GM12878 (cell line): ENCODE measurements at regions not wholly inside any gene's neighbourhood (a gene's known extent, or its start where the extent isn't known, plus 50 kb on each side); places are given as distances from the start of the nearest gene placed in this dataset.

Source experiments
- ATAC-seq: fragments of 200-7000 bp; cut with Tn5 transposase; 3 replicates; pipeline ENCODE4 v1.9.1; 2020; ENCODE audit warnings: mild to moderate bottlenecking, moderate library complexity
- BruUV-seq: library from RNA; stranded (reverse); fragments of 400-500 nt; replicated peaks from 2 replicates; lab custom pipeline; 2021; lab: Mats Ljungman, UMichigan
- CTCF ChIA-PET: fragments of 300-600 bp; sonication (Branson Sonifier 250); formaldehyde crosslinking; extraction: SDS; loops from one replicate; lab custom pipeline; 2021; ENCODE audit warnings: inconsistent platforms; lab: Yijun Ruan, JAX
- POLR2A ChIA-PET: fragments of 350-600 bp; formaldehyde crosslinking; extraction: SDS; loops from one replicate; lab custom pipeline; 2021; ENCODE audit warnings: inconsistent platforms; lab: Charles Lee
- RAD21 ChIA-PET: fragments of 300-600 bp; sonication (Branson Sonifier 250); formaldehyde crosslinking; loops from one replicate; lab custom pipeline; 2023; ENCODE audit warnings: antibody characterized with exemption; ENCODE audit not compliant: unreplicated experiment; lab: Charles Lee
- SMC1A ChIA-PET: fragments of 300-600 bp; sonication (Branson Sonifier 250); formaldehyde crosslinking; loops from one replicate; lab custom pipeline; 2023; ENCODE audit not compliant: unreplicated experiment, uncharacterized antibody; lab: Charles Lee
- DNase-seq: peaks from one replicate; pipeline ENCODE4 v3.0.0-alpha.2; 2011; ENCODE audit warnings: low read depth, low spot score
- FAIRE-seq: peaks from 3 replicates; lab custom pipeline; 2011; peaks lifted over from hg19 to GRCh38; lab: Jason Lieb, UNC
- H2AFZ ChIP-seq: 2 replicates; pipeline ENCODE4 v1.6.0; 2011; ENCODE audit warnings: low read depth, low read length, control low read depth; ENCODE audit not compliant: control insufficient read depth
- H3K27ac ChIP-seq: 2 replicates; pipeline ENCODE4 v1.5.1; 2011; ENCODE audit warnings: control low read depth; ENCODE audit not compliant: control insufficient read depth, insufficient read depth
- H3K27me3 ChIP-seq, 2 experiments: replicated peaks in 1 of 2; 2 replicates each; pipeline versions ENCODE4 v1.6.0 to v1.6.1; 2011; ENCODE audit warnings: low read length in 1 of 2; ENCODE audit not compliant: control insufficient read depth in 2 of 2, insufficient read depth in 2 of 2
- H3K36me3 ChIP-seq, 2 experiments: 2 replicates each; pipeline ENCODE4 v1.5.1; 2011; ENCODE audit warnings: low read length in 1 of 2; ENCODE audit not compliant: control insufficient read depth in 2 of 2, insufficient read depth in 2 of 2
- H3K4me1 ChIP-seq: 2 replicates; pipeline ENCODE4 v1.6.1; 2011; ENCODE audit warnings: mild to moderate bottlenecking, low read length, moderate library complexity, mixed read lengths; ENCODE audit not compliant: control insufficient read depth, insufficient read depth
- H3K4me2 ChIP-seq: 2 replicates; pipeline ENCODE4 v1.6.0; 2011; ENCODE audit warnings: control low read depth; ENCODE audit not compliant: control insufficient read depth, insufficient read depth
- H3K4me3 ChIP-seq: fragments of 200-600 bp; sonication (generic); 2 replicates; pipeline ENCODE4 v1.5.1; 2016
- H3K79me2 ChIP-seq: 2 replicates; pipeline ENCODE4 v1.6.0; 2011; ENCODE audit warnings: low read length; ENCODE audit not compliant: control insufficient read depth, insufficient read depth
- H3K9ac ChIP-seq: 2 replicates; pipeline ENCODE4 v1.8.0; 2011; ENCODE audit warnings: low read length, control low read depth, mixed read lengths; ENCODE audit not compliant: control insufficient read depth, insufficient read depth
- H3K9me3 ChIP-seq: replicated peaks from 3 replicates; pipeline ENCODE4 v1.5.1; 2011; ENCODE audit warnings: mild to moderate bottlenecking, low read length; ENCODE audit not compliant: control insufficient read depth, insufficient read depth
- H4K20me1 ChIP-seq: 2 replicates; pipeline ENCODE4 v1.6.0; 2011; ENCODE audit not compliant: control insufficient read depth, insufficient read depth
- CHD4 ChIP-seq: fragments of 200-600 bp; sonication (generic); IDR thresholded peaks from 2 replicates; pipeline ENCODE4 v1.6.1; 2016; ENCODE audit warnings: mild to moderate bottlenecking
- EED ChIP-seq: sonication (generic); IDR thresholded peaks from 2 replicates; pipeline ENCODE4 v1.6.1; 2016; ENCODE audit warnings: antibody characterized with exemption, low read depth
- NRF1 ChIP-seq: conservative IDR thresholded peaks from 2 replicates; pipeline ENCODE4 v1.6.1; 2011; ENCODE audit warnings: mild to moderate bottlenecking, low read depth, low read length, improper control_type of control experiment
- POLR2A ChIP-seq: IDR thresholded peaks from 2 replicates; pipeline ENCODE4 v1.6.1; 2011; ENCODE audit warnings: low read depth, mild to moderate bottlenecking, low read length
- RELB ChIP-seq: fragments of 450-650 bp; IDR thresholded peaks from 2 replicates; pipeline ENCODE4 v1.6.1; 2017; ENCODE audit warnings: low read depth, mild to moderate bottlenecking, moderate library complexity
- RFX5 ChIP-seq: IDR thresholded peaks from 2 replicates; pipeline ENCODE4 v1.6.1; 2011; ENCODE audit warnings: low read depth, low read length, improper control_type of control experiment
- TCF12 ChIP-seq: IDR thresholded peaks from 2 replicates; pipeline ENCODE4 v1.6.1; 2011; ENCODE audit warnings: low read depth, mild to moderate bottlenecking, low read length
- ZNF622 ChIP-seq: fragments of 450-650 bp; IDR thresholded peaks from 2 replicates; pipeline ENCODE4 v1.6.1; 2017; ENCODE audit warnings: mild to moderate bottlenecking, inconsistent platforms
- WGBS: methylation state at CpG from one replicate; pipeline ENCODE4 v1.1.6; 2016; ENCODE audit warnings: low lambda C conversion rate; ENCODE audit not compliant: insufficient replicate concordance, insufficient coverage; ENCODE audit errors: missing lambda C conversion rate; 5-methylcytosine and 5-hydroxymethylcytosine counted together
- in situ Hi-C: fragments of 300-500 bp; cut with MboI; formaldehyde crosslinking; loops from 9 replicates; pipeline ENCODE4 v1.14.3; 2018; ENCODE audit warnings: mixed read lengths
- intact Hi-C: fragments of 100-400 bp; cut with micrococcal nuclease; formaldehyde crosslinking; loops from one replicate; pipeline ENCODE4 v1.14.2; 2022; ENCODE audit not compliant: unreplicated experiment

GRCh38 chr1:110779636-110780035, 93.3 kb upstream of the CD53 start:
- ChIA-PET POLR2A (interaction anchor here (0.8 kb wide), 1 partner anchor 14 kb away, joined by 3 read pairs; no protein-coding TSS in a partner anchor), CTCF (interaction anchor here (0.7 to 7.7 kb wide), 18 partner anchors 8 to 1624 kb away, joined by 3 to 93 read pairs (median 7); no protein-coding TSS in a partner anchor), SMC1A (interaction anchor here (0.6 to 7.8 kb wide), 7 partner anchors 13 to 436 kb away, joined by 3 to 89 read pairs (median 9); no protein-coding TSS in a partner anchor), RAD21 (interaction anchor here (0.9 to 6.6 kb wide), 6 partner anchors 14 to 213 kb away, joined by 3 to 79 read pairs (median 6); no protein-coding TSS in a partner anchor)
- in situ Hi-C loops: loop anchor here (5.0 kb wide), 2 partner anchors 162 to 213 kb away; no protein-coding TSS in a partner anchor
- Histone ChIP-seq H3K4me1 (no peaks in the 10 kb centered on the region), H3K4me2 (no peak overlapping the region), H3K9ac (no peak overlapping the region), H3K36me3 (no peaks in the 10 kb centered on the region), H3K27me3 (no peaks in the 10 kb centered on the region), H3K27ac (no peak overlapping the region), H2AFZ (no peak overlapping the region), H3K4me3 (no peak overlapping the region), H4K20me1 (no peaks in the 10 kb centered on the region), H3K9me3 (no peaks in the 10 kb centered on the region), H3K79me2 (no peaks in the 10 kb centered on the region)
- FAIRE-seq (no peak), ATAC-seq (no peak), DNase-seq (no peak)
- TF ChIP-seq NRF1 (no peak), POLR2A (no peak), ZNF622 (no peak), TCF12 (no peak), RFX5 (no peak), EED (no peak), CHD4 (no peak), RELB (no peak)
- no TSS peak for BruUV-seq
- intact Hi-C loops: loop anchor here (5.0 to 10.0 kb wide), 2 partner anchors 147 to 365 kb away; no protein-coding TSS in a partner anchor
- WGBS: 69% methylated on average over 3 of the region's 3 CpGs
